Activated effector memory CD4-positive, alpha-beta T cell treated with anti-CD3 and anti-CD28 coated beads, Interleukin-2, amount 50 U/mL, for 16 hours (primary cell): ENCODE measurements at regions not wholly inside any gene's neighbourhood (a gene's known extent, or its start where the extent isn't known, plus 50 kb on each side); places are given as distances from the start of the nearest gene placed in this dataset.

Experiments
- DNase-seq: peaks from one replicate; pipeline ENCODE4 v3.0.0-alpha.2; 2020

DNA sequence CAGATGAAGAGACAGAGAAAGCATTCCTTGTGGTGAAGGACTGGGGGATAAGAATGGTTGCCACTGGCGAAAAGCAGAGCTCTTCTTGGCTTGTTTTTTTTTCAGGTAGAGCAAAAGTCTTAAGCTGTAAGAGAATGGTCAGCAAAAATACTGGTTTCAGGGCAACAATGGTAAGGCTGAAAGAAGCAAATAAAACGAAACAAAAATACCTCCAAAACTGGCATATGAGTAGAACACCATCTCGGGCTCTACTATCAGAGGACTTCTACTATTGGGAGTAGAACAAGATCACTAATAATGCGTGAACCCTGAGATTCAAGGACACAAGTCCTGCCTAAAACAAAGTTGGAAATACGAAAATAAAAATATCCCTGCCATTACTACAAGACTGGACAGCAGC is 1823.2 kb upstream of the CDH6 start:
- no peak for DNase-seq

DNA sequence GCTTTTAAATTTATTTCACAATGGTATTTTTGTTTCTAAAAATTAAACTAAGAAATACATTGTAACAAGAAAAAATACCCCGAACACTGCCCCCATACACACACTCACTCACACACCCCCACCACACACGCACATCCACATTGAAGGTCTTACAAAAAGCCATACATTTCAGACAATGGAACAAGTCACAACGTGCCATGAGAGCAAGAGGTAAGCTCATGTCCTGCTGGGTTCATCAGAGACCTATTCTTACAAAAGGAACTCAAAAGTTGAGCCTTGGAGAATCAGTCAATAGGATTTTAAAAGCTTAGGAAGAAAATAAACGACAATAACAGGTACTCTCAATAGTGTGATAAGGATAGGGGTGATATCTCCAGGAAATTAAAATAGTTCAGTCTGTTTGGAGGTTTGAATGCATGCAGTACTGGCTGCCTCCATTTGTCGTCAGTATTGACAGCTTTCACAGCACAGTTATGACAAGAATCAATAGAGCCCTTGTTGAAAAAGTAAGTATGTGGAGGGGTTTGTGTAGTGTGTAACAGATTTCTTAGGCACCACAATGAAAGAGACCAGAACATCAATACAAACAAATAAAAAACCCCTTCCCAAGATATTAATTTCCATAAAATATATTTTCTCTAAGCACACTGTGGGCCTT is 1826.2 kb upstream of the CDH6 start:
- no peak for DNase-seq

DNA sequence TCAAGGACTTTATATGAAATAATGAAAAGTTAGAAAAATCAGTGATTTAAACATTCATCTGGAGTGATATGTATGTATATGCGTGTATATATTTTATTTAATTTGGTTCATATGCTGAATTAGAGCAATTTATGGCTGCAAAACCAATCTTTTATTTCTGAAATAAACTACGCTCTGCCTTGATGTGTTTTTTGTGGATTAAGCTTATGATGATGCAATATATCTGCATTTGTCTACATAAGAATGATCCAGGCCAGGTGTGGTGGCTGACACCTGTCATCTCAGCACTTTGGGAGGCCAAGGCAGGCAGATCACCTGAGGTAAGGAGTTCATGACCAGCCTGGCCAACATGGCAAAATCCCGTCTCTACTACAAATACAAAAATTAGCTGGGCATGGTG is 1842.3 kb upstream of the CDH6 start:
- DNase-seq = no peak

DNA sequence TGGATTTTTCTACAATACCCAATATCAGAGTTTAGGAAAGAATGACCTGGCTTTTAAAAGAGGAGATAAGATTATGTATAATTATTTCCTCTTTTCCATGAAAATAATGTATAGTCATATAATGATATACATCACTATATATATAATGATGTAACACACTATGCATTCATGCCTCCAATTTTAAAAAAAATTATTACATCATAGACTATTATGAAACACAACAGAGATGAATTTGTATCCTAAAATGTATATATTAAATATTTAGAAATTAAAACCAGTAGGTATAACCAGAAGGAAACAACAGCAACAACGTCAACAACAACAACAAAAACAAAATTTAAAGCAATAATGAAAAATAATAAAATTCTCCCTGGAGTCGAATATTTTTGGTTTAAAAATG is 1856.5 kb upstream of the CDH6 start:
- no peak for DNase-seq

DNA sequence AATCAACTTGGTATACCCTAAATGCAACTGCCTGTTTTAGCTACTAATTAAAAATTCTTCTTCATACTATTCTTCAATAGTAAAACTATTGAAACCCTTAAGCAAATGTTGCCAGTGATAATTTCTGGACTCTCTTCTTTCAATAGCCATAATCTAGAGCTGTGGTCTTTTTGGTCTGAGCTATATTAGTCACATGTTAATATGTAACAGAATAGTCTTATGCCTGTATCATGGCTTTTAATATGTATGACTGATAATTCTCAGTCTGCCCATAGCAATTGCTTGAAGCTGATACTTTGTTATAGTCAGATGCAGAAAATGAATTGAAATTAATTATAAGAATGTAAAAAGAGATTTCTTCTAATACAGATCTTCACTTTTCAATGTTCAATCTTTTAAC is 1871.9 kb upstream of the CDH6 start:
- DNase-seq = no peak

DNA sequence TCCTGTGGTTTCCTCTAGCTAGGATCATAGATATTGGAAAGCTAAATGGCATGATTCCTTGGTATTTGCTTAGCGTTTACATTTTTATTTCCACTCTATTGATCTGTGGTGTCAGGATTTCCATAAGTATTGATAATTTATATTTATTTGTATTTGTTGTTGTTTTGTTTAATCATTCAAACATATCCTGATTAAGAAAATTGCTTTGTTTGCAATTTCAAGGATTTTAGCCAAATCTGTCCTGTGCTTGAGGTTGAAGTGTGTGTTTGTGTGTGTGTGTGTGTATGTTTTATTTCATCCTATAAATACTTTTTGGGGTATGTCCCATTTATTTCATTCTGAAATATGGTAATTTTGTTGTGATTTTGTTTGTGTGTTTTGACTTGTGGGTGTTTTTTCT is 1884.1 kb upstream of the CDH6 start:
- no peak for DNase-seq

DNA sequence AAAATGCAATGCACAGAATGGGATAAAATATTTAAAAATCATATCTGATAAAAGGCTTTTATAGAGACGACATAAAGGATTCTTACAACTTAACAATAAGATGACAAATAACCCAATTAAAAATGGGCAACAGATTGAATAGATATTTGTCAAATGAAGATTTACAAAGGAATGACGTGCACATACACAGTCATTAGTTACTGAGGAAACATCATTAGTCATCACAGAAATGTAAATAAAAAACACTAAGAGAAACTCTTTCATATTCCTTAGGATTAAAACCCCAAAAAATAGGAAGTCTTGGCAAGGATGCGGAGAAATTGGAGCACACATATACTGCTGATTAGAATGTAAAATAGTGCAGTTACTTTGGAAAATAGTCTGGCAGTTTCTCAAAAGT is 1886.0 kb upstream of the CDH6 start:
- DNase-seq = no peak

DNA sequence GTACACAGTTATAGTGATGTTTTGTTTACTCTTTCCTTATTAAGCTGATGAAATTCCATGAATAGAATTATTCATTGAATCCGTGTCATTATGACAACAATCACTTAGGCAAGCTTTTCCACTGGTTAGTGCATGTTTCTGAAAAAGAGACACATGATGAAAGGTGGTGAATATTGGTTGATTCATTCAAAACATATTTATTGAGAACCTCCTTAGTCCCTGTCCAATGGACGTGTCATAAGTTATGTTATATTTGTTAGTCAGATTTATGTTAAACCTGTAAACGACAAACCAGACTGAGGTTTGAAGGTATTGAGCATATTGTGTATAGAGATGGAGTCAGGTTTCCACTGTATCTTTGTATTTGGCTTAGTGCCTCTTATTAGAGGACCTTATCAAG is 1888.9 kb upstream of the CDH6 start:
- DNase-seq = no peak

DNA sequence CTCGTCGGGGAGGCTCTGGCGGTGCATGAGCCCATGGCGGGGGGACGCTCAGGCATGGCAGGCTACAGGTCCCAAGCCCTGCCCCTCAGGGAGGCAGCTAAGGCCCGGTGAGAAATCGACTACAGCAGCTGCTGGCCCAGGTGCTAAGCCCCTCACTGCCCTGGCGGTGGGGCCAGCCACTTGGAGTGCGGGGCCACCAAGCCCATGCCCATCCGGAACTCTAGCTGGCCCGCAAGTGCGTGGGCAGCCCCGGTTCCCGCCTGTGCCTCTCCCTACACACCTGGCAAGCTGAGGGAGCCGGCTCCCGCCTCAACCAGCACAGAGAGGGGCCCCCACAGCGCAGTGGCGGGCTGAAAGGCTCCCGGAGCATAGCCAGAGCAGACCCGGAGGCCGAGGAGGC is 1896.9 kb upstream of the CDH6 start:
- no peak for DNase-seq

DNA sequence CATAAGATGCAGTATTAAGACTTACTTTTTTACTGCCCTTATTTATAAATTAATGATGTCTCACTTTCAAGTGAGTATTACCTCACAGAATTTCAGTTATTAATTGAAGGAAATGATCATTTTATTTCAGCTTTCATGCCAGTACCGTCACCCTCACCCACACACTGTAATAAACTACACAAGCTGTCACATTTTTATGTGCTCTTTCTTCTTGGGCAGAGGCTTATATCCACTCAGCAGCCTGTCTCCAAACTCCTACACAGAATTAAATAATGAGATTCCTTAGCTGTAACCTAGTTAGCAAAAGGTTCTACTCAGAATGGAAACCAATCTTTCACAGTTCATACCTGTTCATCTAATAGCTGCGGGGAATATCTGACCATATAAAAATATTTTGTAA is 1915.8 kb upstream of the CDH6 start:
- no peak for DNase-seq

DNA sequence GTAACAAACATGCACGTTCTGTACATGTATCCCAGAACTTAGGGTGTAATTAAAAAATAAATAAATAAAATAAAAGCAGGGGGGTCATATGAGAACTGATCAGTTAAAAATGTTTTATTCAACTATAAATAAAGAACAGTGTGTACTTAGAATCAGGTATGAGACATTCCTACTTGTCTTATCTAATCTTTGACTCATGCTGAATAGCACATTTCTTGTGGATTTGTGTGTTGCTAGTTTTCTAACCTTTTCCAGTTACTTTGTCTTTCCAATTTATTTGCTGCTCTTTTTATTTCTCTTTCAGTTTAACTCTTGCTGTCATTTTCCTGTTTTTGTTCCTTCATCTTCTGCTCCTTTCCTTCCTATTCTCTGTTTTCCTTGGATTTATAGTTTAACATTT is 1917.1 kb upstream of the CDH6 start:
- no peak for DNase-seq

DNA sequence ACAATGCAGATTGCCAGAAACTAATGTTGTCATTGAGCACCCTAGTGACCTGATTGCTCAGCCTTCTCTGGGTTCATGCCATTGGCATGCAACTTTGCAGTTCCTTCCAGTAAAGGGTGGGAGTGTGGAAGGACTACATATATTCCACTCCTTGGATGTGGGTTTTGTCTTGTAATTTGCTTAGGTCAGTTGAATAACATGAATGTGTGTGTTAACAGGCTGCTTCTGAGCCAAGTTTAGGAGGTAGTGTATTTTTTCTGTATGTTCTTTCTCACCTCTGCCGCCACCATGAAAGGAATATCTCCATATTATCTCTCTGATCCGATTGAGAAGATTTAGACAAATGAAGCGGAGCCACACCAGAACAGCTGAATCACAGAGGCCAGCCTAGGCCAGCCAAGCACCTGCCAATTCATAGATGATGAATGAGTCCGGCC is 1929.6 kb upstream of the CDH6 start:
- no peak for DNase-seq

DNA sequence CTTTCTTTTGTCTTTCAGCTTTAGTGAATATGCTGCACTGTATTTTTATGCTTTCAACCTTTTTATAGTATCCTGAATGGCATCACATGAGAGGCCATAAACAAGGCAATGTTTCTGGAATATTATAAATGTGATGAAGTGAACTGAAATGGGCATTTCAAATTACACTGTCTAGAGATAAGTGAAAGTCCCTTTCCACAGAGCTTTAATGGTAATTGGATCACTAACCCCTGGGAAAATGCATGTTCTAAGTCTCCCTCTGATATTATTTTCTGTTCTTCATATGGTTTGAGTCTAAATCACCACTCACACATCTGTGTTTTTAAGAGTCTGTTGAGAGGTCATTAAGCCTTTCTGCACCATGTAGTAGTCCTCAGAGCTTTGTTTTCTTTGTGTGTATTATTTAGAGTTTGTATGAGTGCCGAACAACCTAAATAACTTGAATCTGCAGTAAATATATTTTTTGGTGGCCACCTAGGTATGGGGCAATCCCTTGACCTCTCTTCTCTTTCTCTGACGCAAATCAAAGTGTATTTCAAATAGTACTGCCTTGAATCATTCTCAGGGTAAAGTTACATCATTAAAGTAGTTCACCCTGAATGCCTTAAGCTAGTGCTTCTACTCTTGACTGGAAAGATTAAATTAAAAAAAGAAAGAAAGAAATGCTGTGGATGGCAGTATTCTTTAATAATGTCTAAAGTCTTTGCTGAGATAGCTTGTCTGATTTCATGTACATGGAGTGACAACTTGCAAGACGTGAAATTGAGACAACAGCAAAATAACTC is 1931.0 kb upstream of the CDH6 start:
- no peak for DNase-seq

DNA sequence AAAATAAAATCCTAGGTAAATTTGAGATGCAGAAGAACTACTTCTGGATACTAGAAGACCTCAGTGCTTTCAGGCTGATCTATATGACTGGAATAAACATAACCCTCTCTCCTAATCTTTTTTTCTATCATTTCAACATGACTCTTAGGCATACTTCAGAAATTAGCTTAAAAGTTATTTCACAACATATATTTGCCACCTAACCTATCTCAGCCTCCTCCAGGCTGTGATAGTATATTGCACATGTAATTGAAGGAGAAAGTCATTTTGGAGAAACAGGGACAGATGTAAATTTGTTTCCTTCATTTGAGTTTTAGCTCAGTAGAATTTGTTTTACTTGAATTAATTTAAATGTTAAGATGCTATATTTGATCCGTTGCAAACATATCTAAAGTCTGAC is 1932.3 kb upstream of the CDH6 start:
- DNase-seq = no peak

DNA sequence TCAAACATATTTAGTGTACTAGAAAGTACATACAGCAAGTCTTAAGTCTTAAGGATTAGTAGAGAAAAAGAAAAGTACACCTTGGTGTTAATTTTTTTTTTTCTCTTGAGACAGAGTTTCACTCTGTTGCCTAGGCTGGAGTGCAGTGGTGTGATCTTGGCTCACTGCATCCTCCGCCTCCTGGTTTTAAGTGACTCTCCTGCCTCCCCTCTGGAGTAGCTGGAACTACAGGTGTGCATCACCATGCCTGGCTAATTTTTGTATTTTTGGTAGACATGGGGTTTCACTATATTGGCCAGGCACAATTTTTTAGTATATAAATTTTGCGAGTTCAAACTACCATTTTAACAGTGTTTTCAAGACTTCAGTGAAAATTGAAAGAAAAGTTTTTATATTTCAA is 1941.1 kb upstream of the CDH6 start:
- DNase-seq = no peak

DNA sequence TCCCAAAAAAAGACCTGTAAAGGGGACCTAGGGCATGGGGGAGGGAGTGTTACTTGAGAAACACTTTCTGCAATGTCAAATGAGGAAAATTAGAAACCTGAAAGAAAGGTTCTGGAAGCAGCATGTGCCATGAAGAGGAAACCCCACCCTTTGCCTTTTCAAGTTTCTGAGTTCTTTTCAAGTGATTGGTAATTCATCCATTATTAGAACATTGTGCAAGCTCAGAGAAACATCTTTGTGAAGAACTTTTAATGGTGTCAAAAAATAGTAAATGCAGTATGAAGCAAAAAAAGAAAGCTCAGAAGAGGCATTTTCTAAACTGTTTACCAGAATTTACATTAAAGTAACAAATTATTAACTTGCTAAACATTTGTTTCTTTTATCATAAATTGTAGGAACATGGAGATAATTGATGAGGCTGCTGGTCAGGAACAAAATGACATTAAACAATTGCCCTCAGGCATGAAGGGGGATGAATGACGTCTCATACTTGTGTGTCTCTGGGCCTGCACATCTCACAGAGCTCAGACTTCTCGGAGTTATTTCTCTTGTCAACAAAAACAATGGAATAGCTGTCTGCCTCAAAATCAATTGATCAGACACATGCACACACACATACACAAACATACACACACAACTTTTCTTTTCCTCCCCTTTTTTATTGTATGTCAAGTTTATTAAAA is 1946.0 kb upstream of the CDH6 start:
- no peak for DNase-seq

DNA sequence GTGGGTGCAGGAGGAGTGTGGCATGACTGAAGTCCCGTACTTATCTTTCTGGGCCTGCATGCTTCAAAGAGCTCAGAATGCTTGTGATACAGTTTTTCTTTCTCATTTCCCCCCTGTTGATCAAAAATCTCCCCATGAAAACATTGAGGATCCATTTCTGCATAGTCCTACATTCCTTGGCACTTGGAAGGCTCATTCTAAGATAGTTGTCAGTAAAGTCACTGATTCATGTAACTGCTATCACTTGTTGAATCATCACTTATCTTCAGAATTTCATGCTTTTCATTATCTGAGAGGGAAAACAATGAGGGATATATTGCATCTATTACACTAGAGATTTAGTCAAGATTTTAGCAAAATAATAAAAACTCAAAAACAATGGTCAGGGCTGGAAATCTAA is 1953.1 kb upstream of the CDH6 start:
- DNase-seq = no peak

DNA sequence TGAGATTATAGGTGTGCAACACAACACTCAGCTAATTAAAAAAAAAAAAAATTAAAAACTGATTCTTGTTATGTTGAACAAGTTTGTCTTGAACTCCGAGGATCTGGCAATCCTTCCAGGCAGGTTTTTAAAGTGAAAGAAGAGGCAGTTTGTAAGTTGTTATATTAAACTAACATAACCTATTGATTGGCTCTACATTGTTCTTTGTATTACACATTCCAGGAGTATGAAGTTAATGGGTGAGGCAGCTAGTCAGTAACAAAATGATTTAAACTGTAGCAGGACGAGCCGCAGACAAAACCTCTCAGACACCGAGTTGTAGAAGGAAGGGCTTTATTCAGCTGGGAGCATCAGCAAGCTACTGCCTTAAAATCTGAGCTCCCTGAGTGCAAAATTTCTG is 1953.9 kb upstream of the CDH6 start:
- DNase-seq = no peak

DNA sequence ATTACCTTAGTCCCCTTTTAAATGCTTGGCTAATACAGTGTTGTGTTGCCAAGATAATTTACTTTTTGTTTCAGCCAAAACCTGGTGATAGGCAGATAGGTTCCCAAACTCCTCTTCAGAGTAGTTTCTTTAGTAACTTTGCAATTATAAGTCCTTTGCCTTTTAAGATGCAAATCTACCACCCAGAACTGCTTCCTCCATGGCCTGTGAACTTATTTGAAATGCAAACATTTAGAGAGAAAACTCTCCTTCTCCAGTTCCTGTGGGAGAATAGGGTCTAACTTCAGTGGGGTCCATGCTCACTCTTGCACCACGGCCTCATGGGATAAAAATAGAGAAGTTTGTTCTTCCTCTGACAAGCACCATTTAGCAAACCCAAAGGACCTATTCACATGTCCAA is 1955.4 kb upstream of the CDH6 start:
- DNase-seq = no peak

DNA sequence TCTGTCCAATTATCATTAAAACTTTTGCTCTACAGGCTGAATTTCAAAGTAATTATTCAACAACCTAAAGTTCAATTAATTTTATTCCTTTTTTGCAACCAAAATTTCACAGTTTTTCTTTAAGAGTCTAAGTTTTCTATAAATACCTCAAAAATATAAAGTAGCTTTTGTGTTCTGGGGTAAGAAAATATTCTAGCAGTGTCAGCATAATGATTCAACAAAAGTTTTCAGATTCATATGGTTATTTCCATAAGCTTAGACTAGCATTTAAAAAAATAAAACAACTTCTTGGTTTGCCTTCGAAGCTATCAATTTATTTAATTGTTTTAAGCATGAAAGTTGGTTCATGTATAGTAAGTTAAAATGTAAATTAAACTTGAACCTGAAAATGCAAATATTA is 1962.3 kb upstream of the CDH6 start:
- DNase-seq = no peak

DNA sequence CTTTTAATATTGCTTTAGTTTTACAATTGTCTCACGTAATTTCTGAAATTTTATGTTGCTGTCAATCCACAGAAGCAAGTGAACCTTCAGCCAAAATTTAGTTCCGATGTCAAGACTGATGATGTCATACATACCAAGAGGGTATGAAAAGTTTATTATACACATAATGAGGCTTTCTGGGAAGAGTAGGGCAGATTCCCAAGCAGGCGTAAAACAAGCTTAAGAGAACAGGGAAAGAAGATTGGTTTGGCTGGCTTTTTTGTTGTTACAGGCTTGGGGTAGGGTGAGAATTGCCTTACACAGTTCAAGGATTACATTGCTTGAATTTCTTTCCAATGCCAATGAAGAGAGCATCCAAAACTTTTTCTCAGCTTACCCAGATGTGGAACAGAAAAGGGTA is 1962.9 kb upstream of the CDH6 start:
- no peak for DNase-seq

DNA sequence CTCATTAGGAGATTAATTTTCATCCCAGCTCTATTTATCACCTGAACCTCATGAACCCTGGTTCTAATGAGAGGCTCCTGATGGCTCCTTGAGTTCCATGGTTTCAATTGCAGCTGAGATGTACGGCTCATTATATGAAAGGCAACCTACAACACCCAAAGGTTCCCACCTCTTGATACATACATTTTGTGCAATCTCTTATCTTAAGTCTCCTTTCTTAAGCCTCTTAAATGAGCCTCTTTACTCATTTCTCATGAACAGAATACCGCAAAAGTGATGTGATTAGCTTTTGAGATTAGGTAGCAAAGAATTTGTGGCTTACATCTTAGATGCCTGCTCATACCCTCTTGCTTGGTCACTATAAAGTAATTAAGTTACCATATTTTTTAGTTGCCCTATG is 1964.0 kb upstream of the CDH6 start:
- no peak for DNase-seq

DNA sequence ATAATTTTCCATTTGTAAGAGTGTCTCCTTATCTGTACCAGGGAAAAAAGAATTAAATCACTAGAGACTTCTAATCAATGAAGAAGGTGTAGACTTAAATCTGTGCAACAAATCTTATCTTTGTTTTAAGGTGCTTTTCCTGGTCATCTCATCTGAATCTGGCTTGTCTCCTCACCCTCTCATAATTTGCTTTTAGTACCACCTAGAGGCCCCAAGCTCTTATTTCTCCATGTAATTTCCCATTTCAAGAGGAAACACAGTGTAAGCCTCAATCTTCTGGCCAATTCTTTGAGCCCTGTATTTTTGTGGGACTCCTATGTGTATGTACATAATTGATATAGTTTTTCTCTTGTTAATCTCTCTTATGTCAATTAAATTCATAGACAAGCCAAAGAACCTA is 1975.3 kb upstream of the CDH6 start:
- DNase-seq = no peak

DNA sequence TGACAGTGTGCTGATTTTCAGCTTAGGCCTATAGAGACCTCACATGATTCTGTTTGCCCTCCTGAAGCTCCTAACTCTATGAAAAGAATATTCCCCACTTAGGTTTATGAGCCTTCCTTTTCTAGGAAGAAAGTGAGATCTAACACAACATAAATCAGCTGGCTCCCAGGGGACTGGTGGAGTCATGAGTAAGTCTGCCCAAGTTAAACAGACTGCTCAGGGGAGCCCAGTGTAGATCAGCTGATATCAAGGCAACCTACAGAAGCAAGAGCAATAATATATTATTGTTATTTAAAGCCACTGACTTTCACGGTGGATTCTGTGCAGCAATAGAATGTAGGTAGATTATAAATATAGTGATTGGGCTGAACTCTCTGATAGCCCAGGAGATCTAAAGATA is 1978.6 kb upstream of the CDH6 start:
- DNase-seq = no peak
